ENCODE measurements at regions not wholly inside any gene's neighbourhood (a gene's known extent, or its start where the extent isn't known, plus 50 kb on each side); places are given as distances from the start of the nearest gene placed in this dataset.

- Histone ChIP-seq H3K4me1 (ENCODE audit: insufficient read depth, low read length) (no peaks in the 10 kb centered on the region), H3K27me3 (ENCODE audit: control insufficient read depth in 1 of 2, insufficient read depth in 2 of 2, low read length in 2 of 2) (no peaks in the 10 kb centered on the region), H3K9me3 (ENCODE audit: control insufficient read depth in 1 of 2, insufficient read depth in 1 of 2, low read length in 2 of 2) (peaks cover 0 to 6% of the 10 kb centered on the region in 2 experiments), H3K36me3 (ENCODE audit: insufficient read depth, low read length) (no peaks in the 10 kb centered on the region), H3K27ac (ENCODE audit: low read depth in 1 of 2, low read length in 2 of 2) (no peak overlapping the region), H3K4me3 (ENCODE audit: low read length) (no peak overlapping the region)
- TF ChIP-seq CTCF (IDR thresholded peaks at IDR 0.05), result no peak
- POLR2A ChIA-PET, result no interaction called here
- H3K27ac Mint-ChIP-seq, result no peak overlapping the region
- no peak for DNase-seq
- H3K9me3 Mint-ChIP-seq, result peaks cover 9% of the 10 kb centered on the region
- intact Hi-C loops (cut with DNase I, micrococcal nuclease), result no loop called here
- CTCF ChIA-PET, result no interaction called here
- H3K27me3 Mint-ChIP-seq, result no peaks in the 10 kb centered on the region
- no peak overlapping the region for H3K4me3 Mint-ChIP-seq
- H3K4me1 Mint-ChIP-seq (ENCODE audit: low read depth), result no peaks in the 10 kb centered on the region
- no peak for ATAC-seq (ENCODE audit: poor library complexity)
- H3K36me3 Mint-ChIP-seq (ENCODE audit: low read depth), result no peaks in the 10 kb centered on the region
These were observed 203.3 kb upstream of the CDH9 start for GRCh38 chr5:27241564-27242257.

GRCh38 chr5:27240791-27241190, 202.4 kb upstream of the CDH9 start:
- TF ChIP-seq CTCF (IDR thresholded peaks at IDR 0.05), result no peak
- Mint-ChIP-seq H3K4me3 (no peak overlapping the region), H3K27ac (no peak overlapping the region), H3K27me3 (no peaks in the 10 kb centered on the region), H3K4me1 (ENCODE audit: low read depth) (no peaks in the 10 kb centered on the region), H3K36me3 (ENCODE audit: low read depth) (no peaks in the 10 kb centered on the region), H3K9me3 (peaks cover 9% of the 10 kb centered on the region)
- H3K36me3 ChIP-seq (ENCODE audit: insufficient read depth, low read length), result no peaks in the 10 kb centered on the region
- ChIA-PET CTCF (no interaction called here), POLR2A (no interaction called here)
- no peaks in the 10 kb centered on the region for H3K27me3 ChIP-seq (ENCODE audit: control insufficient read depth in 1 of 2, insufficient read depth in 2 of 2, low read length in 2 of 2)
- no peak for DNase-seq
- no peaks in the 10 kb centered on the region for H3K4me1 ChIP-seq (ENCODE audit: insufficient read depth, low read length)
- H3K4me3 ChIP-seq (ENCODE audit: low read length), result no peak overlapping the region
- ATAC-seq (ENCODE audit: poor library complexity), result no peak
- intact Hi-C loops (cut with DNase I, micrococcal nuclease), result no loop called here
- peaks cover 0 to 6% of the 10 kb centered on the region in 2 experiments for H3K9me3 ChIP-seq (ENCODE audit: control insufficient read depth in 1 of 2, insufficient read depth in 1 of 2, low read length in 2 of 2)
- no peak overlapping the region for H3K27ac ChIP-seq (ENCODE audit: low read depth in 1 of 2, low read length in 2 of 2)

GRCh38 chr5:27234916-27235315, 196.5 kb upstream of the CDH9 start:
- ChIA-PET CTCF (no interaction called here), POLR2A (no interaction called here)
- Histone ChIP-seq H3K27me3 (ENCODE audit: control insufficient read depth in 1 of 2, insufficient read depth in 2 of 2, low read length in 2 of 2) (no peaks in the 10 kb centered on the region), H3K36me3 (ENCODE audit: insufficient read depth, low read length) (no peaks in the 10 kb centered on the region), H3K4me1 (ENCODE audit: insufficient read depth, low read length) (no peaks in the 10 kb centered on the region), H3K4me3 (ENCODE audit: low read length) (no peak overlapping the region), H3K9me3 (ENCODE audit: control insufficient read depth in 1 of 2, insufficient read depth in 1 of 2, low read length in 2 of 2) (peaks cover 0 to 4% of the 10 kb centered on the region in 2 experiments), H3K27ac (ENCODE audit: low read depth in 1 of 2, low read length in 2 of 2) (no peak overlapping the region)
- Mint-ChIP-seq H3K9me3 (peaks cover 12% of the 10 kb centered on the region), H3K4me1 (ENCODE audit: low read depth) (no peaks in the 10 kb centered on the region), H3K27me3 (no peaks in the 10 kb centered on the region), H3K4me3 (no peak overlapping the region), H3K27ac (no peak overlapping the region), H3K36me3 (ENCODE audit: low read depth) (no peaks in the 10 kb centered on the region)
- ATAC-seq (ENCODE audit: poor library complexity) (no peak), DNase-seq (no peak)
- TF ChIP-seq CTCF (IDR thresholded peaks at IDR 0.05), result no peak
- intact Hi-C loops (cut with DNase I, micrococcal nuclease), result no loop called here

Measured in CD4-positive, alpha-beta T cell (primary cell).